GM12878 (cell line): ENCODE measurements at regions not wholly inside any gene's neighbourhood (a gene's known extent, or its start where the extent isn't known, plus 50 kb on each side); places are given as distances from the start of the nearest gene placed in this dataset.

Source experiments
- ATAC-seq: fragments of 200-7000 bp; cut with Tn5 transposase; 3 replicates; pipeline ENCODE4 v1.9.1; 2020; ENCODE audit warnings: mild to moderate bottlenecking, moderate library complexity
- BruUV-seq: library from RNA; stranded (reverse); fragments of 400-500 nt; replicated peaks from 2 replicates; lab custom pipeline; 2021; lab: Mats Ljungman, UMichigan
- CTCF ChIA-PET: fragments of 300-600 bp; sonication (Branson Sonifier 250); formaldehyde crosslinking; extraction: SDS; loops from one replicate; lab custom pipeline; 2021; ENCODE audit warnings: inconsistent platforms; lab: Yijun Ruan, JAX
- POLR2A ChIA-PET: fragments of 350-600 bp; formaldehyde crosslinking; extraction: SDS; loops from one replicate; lab custom pipeline; 2021; ENCODE audit warnings: inconsistent platforms; lab: Charles Lee
- RAD21 ChIA-PET: fragments of 300-600 bp; sonication (Branson Sonifier 250); formaldehyde crosslinking; loops from one replicate; lab custom pipeline; 2023; ENCODE audit warnings: antibody characterized with exemption; ENCODE audit not compliant: unreplicated experiment; lab: Charles Lee
- SMC1A ChIA-PET: fragments of 300-600 bp; sonication (Branson Sonifier 250); formaldehyde crosslinking; loops from one replicate; lab custom pipeline; 2023; ENCODE audit not compliant: unreplicated experiment, uncharacterized antibody; lab: Charles Lee
- DNase-seq: peaks from one replicate; pipeline ENCODE4 v3.0.0-alpha.2; 2011; ENCODE audit warnings: low read depth, low spot score
- FAIRE-seq: peaks from 3 replicates; lab custom pipeline; 2011; peaks lifted over from hg19 to GRCh38; lab: Jason Lieb, UNC
- H2AFZ ChIP-seq: 2 replicates; pipeline ENCODE4 v1.6.0; 2011; ENCODE audit warnings: low read depth, low read length, control low read depth; ENCODE audit not compliant: control insufficient read depth
- H3K27ac ChIP-seq: 2 replicates; pipeline ENCODE4 v1.5.1; 2011; ENCODE audit warnings: control low read depth; ENCODE audit not compliant: control insufficient read depth, insufficient read depth
- H3K27me3 ChIP-seq, 2 experiments: replicated peaks in 1 of 2; 2 replicates each; pipeline versions ENCODE4 v1.6.0 to v1.6.1; 2011; ENCODE audit warnings: low read length in 1 of 2; ENCODE audit not compliant: control insufficient read depth in 2 of 2, insufficient read depth in 2 of 2
- H3K36me3 ChIP-seq, 2 experiments: 2 replicates each; pipeline ENCODE4 v1.5.1; 2011; ENCODE audit warnings: low read length in 1 of 2; ENCODE audit not compliant: control insufficient read depth in 2 of 2, insufficient read depth in 2 of 2
- H3K4me1 ChIP-seq: 2 replicates; pipeline ENCODE4 v1.6.1; 2011; ENCODE audit warnings: mild to moderate bottlenecking, low read length, moderate library complexity, mixed read lengths; ENCODE audit not compliant: control insufficient read depth, insufficient read depth
- H3K4me2 ChIP-seq: 2 replicates; pipeline ENCODE4 v1.6.0; 2011; ENCODE audit warnings: control low read depth; ENCODE audit not compliant: control insufficient read depth, insufficient read depth
- H3K4me3 ChIP-seq: fragments of 200-600 bp; sonication (generic); 2 replicates; pipeline ENCODE4 v1.5.1; 2016
- H3K79me2 ChIP-seq: 2 replicates; pipeline ENCODE4 v1.6.0; 2011; ENCODE audit warnings: low read length; ENCODE audit not compliant: control insufficient read depth, insufficient read depth
- H3K9ac ChIP-seq: 2 replicates; pipeline ENCODE4 v1.8.0; 2011; ENCODE audit warnings: low read length, control low read depth, mixed read lengths; ENCODE audit not compliant: control insufficient read depth, insufficient read depth
- H3K9me3 ChIP-seq: replicated peaks from 3 replicates; pipeline ENCODE4 v1.5.1; 2011; ENCODE audit warnings: mild to moderate bottlenecking, low read length; ENCODE audit not compliant: control insufficient read depth, insufficient read depth
- H4K20me1 ChIP-seq: 2 replicates; pipeline ENCODE4 v1.6.0; 2011; ENCODE audit not compliant: control insufficient read depth, insufficient read depth
- ATF7 ChIP-seq: fragments of 450-650 bp; IDR thresholded peaks from 2 replicates; pipeline ENCODE4 v1.6.1; 2016; ENCODE audit warnings: low read depth, mild to moderate bottlenecking
- BACH1 ChIP-seq: fragments of 450-650 bp; IDR thresholded peaks from 2 replicates; pipeline ENCODE4 v1.6.1; 2017; ENCODE audit warnings: mild to moderate bottlenecking, borderline replicate concordance
- BCL11A ChIP-seq: IDR thresholded peaks from 2 replicates; pipeline ENCODE4 v1.6.1; 2011; ENCODE audit warnings: low read depth, low read length
- ESRRA ChIP-seq: IDR thresholded peaks from 2 replicates; pipeline ENCODE4 v1.6.1; 2012; ENCODE audit warnings: mild to moderate bottlenecking, low read length, improper control_type of control experiment
- GATAD2B ChIP-seq: fragments of 450-650 bp; conservative IDR thresholded peaks from 2 replicates; pipeline ENCODE4 v1.6.1; 2017; ENCODE audit warnings: low read depth, mild to moderate bottlenecking, moderate library complexity
- IKZF2 ChIP-seq, 2 experiments: fragments of 450-650 bp; IDR thresholded peaks; 2 replicates each; pipeline ENCODE4 v1.6.1; 2017; ENCODE audit warnings: mild to moderate bottlenecking in 2 of 2, moderate library complexity in 2 of 2
- MTA2 ChIP-seq: fragments of 450-650 bp; IDR thresholded peaks from 2 replicates; pipeline ENCODE4 v1.6.1; 2016; ENCODE audit warnings: low read depth, mild to moderate bottlenecking, moderate library complexity
- PML ChIP-seq: IDR thresholded peaks from 2 replicates; pipeline ENCODE4 v1.6.1; 2012; ENCODE audit warnings: low read length, inconsistent platforms
- RAD21 ChIP-seq: IDR thresholded peaks from 2 replicates; pipeline ENCODE4 v1.6.1; 2011; ENCODE audit warnings: mild to moderate bottlenecking, low read depth, low read length, moderate library complexity; ENCODE audit not compliant: insufficient read depth
- RCOR1 ChIP-seq: conservative IDR thresholded peaks from 2 replicates; pipeline ENCODE4 v1.6.1; 2012; ENCODE audit warnings: low read depth, low read length, improper control_type of control experiment
- RUNX3 ChIP-seq: IDR thresholded peaks from 2 replicates; pipeline ENCODE4 v1.6.1; 2012; ENCODE audit warnings: low read length, inconsistent platforms
- STAT1 ChIP-seq: fragments of 450-650 bp; conservative IDR thresholded peaks from 2 replicates; pipeline ENCODE4 v1.6.1; 2014; ENCODE audit warnings: antibody characterized with exemption, mild to moderate bottlenecking
- TAF1 ChIP-seq: IDR thresholded peaks from 2 replicates; pipeline ENCODE4 v1.6.1; 2011; ENCODE audit warnings: mild to moderate bottlenecking, low read depth, low read length, borderline replicate concordance
- YBX1 ChIP-seq: fragments of 450-650 bp; IDR thresholded peaks from 2 replicates; pipeline ENCODE4 v1.6.1; 2016; ENCODE audit warnings: antibody characterized with exemption
- YY1 ChIP-seq: IDR thresholded peaks from 2 replicates; pipeline ENCODE4 v1.6.1; 2011; ENCODE audit warnings: low read depth, mild to moderate bottlenecking, low read length
- ZNF217 ChIP-seq: fragments of 450-650 bp; IDR thresholded peaks from 2 replicates; pipeline ENCODE4 v1.6.1; 2017; ENCODE audit warnings: antibody characterized with exemption, mild to moderate bottlenecking
- WGBS: methylation state at CpG from one replicate; pipeline ENCODE4 v1.1.6; 2016; ENCODE audit warnings: low lambda C conversion rate; ENCODE audit not compliant: insufficient replicate concordance, insufficient coverage; ENCODE audit errors: missing lambda C conversion rate; 5-methylcytosine and 5-hydroxymethylcytosine counted together
- in situ Hi-C: fragments of 300-500 bp; cut with MboI; formaldehyde crosslinking; loops from 9 replicates; pipeline ENCODE4 v1.14.3; 2018; ENCODE audit warnings: mixed read lengths
- intact Hi-C: fragments of 100-400 bp; cut with micrococcal nuclease; formaldehyde crosslinking; loops from one replicate; pipeline ENCODE4 v1.14.2; 2022; ENCODE audit not compliant: unreplicated experiment
- TF ChIP-seq, protein P1 (sequence below), 3 experiments: IDR thresholded peaks in 2 of 3; conservative IDR thresholded peaks in 1 of 3; 2 replicates each; pipeline ENCODE4 v1.5.1; 2011; ENCODE audit warnings: low read depth in 3 of 3, low read length in 3 of 3, mild to moderate bottlenecking in 3 of 3, control low read depth in 2 of 3, moderate library complexity in 2 of 3, inconsistent platforms in 1 of 3, mixed read lengths in 1 of 3; ENCODE audit not compliant: control insufficient read depth in 2 of 3, insufficient read depth in 1 of 3; ENCODE audit errors: extremely low read depth in 1 of 3
- TF ChIP-seq, protein P2 (sequence below): IDR thresholded peaks from 2 replicates; pipeline ENCODE4 v1.6.1; 2012; ENCODE audit warnings: low read depth, low read length, improper control_type of control experiment
- TF ChIP-seq, protein P3 (sequence below): IDR thresholded peaks from 2 replicates; pipeline ENCODE4 v1.6.1; 2011; ENCODE audit warnings: low read depth, mild to moderate bottlenecking, low read length, moderate library complexity, borderline replicate concordance; ENCODE audit errors: extremely low read depth
- TF ChIP-seq, protein P4 (sequence below): fragments of 450-650 bp; IDR thresholded peaks from 2 replicates; pipeline ENCODE4 v1.6.1; 2016; ENCODE audit warnings: mild to moderate bottlenecking

DNA sequence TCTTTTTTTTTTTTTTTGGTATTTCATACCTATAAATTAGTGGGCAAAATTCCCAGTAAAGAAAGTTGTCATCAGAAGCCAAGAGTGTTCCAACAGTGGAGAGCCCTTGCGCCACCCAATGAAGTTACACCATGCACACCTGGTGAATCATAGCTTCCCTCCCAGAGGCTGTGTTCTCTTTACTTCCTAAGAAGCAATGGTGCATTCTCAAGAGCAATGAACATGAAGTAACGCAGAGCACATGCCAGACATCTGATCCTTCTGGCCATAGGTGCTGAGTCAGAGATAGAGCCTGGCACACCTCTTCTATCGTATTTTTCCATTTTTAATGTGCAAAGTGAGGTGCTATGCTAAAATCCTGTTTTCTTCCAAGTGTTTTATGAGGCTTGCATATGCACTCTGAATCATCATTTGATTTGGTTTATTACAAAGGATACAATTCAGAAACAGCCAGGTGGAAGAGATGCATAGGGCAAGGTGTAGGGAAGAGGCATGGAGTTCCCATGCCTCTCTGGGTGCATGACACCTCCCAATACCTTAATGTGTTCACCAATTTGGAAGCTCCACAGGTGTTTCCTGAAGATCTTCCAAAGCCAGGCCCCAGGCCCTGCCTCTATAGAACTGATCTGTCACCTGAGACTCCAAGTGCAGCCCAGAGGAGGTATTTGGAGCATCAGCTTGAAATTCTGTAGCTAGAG is 408.0 kb downstream of the SIPA1L2 start:
- POLR2A ChIA-PET, result no interaction called here
- in situ Hi-C loops, result no loop called here

More for the DNA sequence above, 408.0 kb downstream of the SIPA1L2 start:
- RAD21 ChIA-PET, result no interaction called here
- CTCF ChIA-PET, result no interaction called here
- Histone ChIP-seq H3K27ac (no peak overlapping the region), H3K4me2 (no peak overlapping the region), H2AFZ (no peak overlapping the region), H3K4me1 (no peaks in the 10 kb centered on the region), H3K27me3 (no peaks in the 10 kb centered on the region), H3K9me3 (no peaks in the 10 kb centered on the region), H3K4me3 (no peak overlapping the region), H3K36me3 (no peaks in the 10 kb centered on the region), H3K79me2 (no peaks in the 10 kb centered on the region), H4K20me1 (no peaks in the 10 kb centered on the region), H3K9ac (no peak overlapping the region)
- no peak for DNase-seq
- TF ChIP-seq GATAD2B (no peak), BCL11A (no peak), ESRRA (no peak), ZNF217 (no peak), STAT1 (no peak), IKZF2 (IDR thresholded peaks at IDR 0.05) (no peak), PML (no peak), YBX1 (no peak), MTA2 (no peak), RUNX3 (no peak), TAF1 (no peak), ATF7 (no peak), RAD21 (no peak), YY1 (no peak), RCOR1 (no peak), BACH1 (no peak)
- TF ChIP-seq, protein P1, sequence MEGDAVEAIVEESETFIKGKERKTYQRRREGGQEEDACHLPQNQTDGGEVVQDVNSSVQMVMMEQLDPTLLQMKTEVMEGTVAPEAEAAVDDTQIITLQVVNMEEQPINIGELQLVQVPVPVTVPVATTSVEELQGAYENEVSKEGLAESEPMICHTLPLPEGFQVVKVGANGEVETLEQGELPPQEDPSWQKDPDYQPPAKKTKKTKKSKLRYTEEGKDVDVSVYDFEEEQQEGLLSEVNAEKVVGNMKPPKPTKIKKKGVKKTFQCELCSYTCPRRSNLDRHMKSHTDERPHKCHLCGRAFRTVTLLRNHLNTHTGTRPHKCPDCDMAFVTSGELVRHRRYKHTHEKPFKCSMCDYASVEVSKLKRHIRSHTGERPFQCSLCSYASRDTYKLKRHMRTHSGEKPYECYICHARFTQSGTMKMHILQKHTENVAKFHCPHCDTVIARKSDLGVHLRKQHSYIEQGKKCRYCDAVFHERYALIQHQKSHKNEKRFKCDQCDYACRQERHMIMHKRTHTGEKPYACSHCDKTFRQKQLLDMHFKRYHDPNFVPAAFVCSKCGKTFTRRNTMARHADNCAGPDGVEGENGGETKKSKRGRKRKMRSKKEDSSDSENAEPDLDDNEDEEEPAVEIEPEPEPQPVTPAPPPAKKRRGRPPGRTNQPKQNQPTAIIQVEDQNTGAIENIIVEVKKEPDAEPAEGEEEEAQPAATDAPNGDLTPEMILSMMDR (IDR thresholded peaks at IDR 0.05 in 2 of 3, conservative IDR thresholded peaks at IDR 0.05 in 1 of 3; ENCODE audit: control insufficient read depth in 2 of 3, extremely low read depth in 1 of 3, insufficient read depth in 1 of 3, low read depth in 3 of 3, low read length in 3 of 3), result no peak
- TF ChIP-seq, protein P2, sequence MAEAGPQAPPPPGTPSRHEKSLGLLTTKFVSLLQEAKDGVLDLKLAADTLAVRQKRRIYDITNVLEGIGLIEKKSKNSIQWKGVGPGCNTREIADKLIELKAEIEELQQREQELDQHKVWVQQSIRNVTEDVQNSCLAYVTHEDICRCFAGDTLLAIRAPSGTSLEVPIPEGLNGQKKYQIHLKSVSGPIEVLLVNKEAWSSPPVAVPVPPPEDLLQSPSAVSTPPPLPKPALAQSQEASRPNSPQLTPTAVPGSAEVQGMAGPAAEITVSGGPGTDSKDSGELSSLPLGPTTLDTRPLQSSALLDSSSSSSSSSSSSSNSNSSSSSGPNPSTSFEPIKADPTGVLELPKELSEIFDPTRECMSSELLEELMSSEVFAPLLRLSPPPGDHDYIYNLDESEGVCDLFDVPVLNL, result no peak
- TF ChIP-seq, protein P3, sequence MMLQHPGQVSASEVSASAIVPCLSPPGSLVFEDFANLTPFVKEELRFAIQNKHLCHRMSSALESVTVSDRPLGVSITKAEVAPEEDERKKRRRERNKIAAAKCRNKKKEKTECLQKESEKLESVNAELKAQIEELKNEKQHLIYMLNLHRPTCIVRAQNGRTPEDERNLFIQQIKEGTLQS, result no peak
- TF ChIP-seq, protein P4, sequence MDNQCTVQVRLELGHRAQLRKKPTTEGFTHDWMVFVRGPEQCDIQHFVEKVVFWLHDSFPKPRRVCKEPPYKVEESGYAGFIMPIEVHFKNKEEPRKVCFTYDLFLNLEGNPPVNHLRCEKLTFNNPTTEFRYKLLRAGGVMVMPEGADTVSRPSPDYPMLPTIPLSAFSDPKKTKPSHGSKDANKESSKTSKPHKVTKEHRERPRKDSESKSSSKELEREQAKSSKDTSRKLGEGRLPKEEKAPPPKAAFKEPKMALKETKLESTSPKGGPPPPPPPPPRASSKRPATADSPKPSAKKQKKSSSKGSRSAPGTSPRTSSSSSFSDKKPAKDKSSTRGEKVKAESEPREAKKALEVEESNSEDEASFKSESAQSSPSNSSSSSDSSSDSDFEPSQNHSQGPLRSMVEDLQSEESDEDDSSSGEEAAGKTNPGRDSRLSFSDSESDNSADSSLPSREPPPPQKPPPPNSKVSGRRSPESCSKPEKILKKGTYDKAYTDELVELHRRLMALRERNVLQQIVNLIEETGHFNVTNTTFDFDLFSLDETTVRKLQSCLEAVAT, result no peak
- 61% methylated on average over 3 of the region's 3 CpGs for WGBS
- intact Hi-C loops, result no loop called here
- BruUV-seq, result no TSS peak
- no peak for FAIRE-seq
- no peak for ATAC-seq
- SMC1A ChIA-PET, result interaction anchor here (0.6 kb wide), 1 partner anchor 87 kb away, joined by 3 read pairs; no protein-coding TSS in a partner anchor
